CD14-positive monocyte (primary cell): ENCODE measurements at regions not wholly inside any gene's neighbourhood (a gene's known extent, or its start where the extent isn't known, plus 50 kb on each side); places are given as distances from the start of the nearest gene placed in this dataset.

Experiments
- DNase-seq, 3 donors: peaks; one replicate each; pipeline ENCODE4 v3.0.0-alpha.2; 2011 to 2022
- H2AFZ ChIP-seq: 2 replicates; pipeline ENCODE4 v1.6.0; 2012; ENCODE audit warnings: mild to moderate bottlenecking, low read depth, low read length, inconsistent platforms; ENCODE audit not compliant: insufficient read depth, poor library complexity, severe bottlenecking
- H3K27ac ChIP-seq, 2 donors: 1 replicate in 1 of 2; 2 replicates in 1 of 2; pipeline ENCODE4 v1.5.1; 2012 to 2013; ENCODE audit warnings: low read length in 2 of 2, control low read depth in 1 of 2, inconsistent platforms in 1 of 2, low read depth in 1 of 2, mild to moderate bottlenecking in 1 of 2
- H3K27me3 ChIP-seq, 2 donors: one replicate each; pipeline versions ENCODE4 v1.6.0 to v1.6.1; 2011 to 2013; ENCODE audit warnings: low read length in 2 of 2; ENCODE audit not compliant: control insufficient read depth in 2 of 2, insufficient read depth in 2 of 2
- H3K36me3 ChIP-seq, 2 donors: replicated peaks in 1 of 2; 1 replicate in 1 of 2; 2 replicates in 1 of 2; pipeline versions ENCODE4 v1.5.1 to v1.6.1; 2012 to 2013; ENCODE audit warnings: low read length in 2 of 2, control low read depth in 1 of 2, inconsistent platforms in 1 of 2, mild to moderate bottlenecking in 1 of 2; ENCODE audit not compliant: insufficient read depth in 2 of 2, control insufficient read depth in 1 of 2
- H3K4me1 ChIP-seq, 2 donors: 1 replicate in 1 of 2; 2 replicates in 1 of 2; pipeline versions ENCODE4 v1.5.1 to v1.6.1; 2012 to 2013; ENCODE audit warnings: low read length in 2 of 2, control low read depth in 1 of 2, inconsistent platforms in 1 of 2, mild to moderate bottlenecking in 1 of 2, moderate library complexity in 1 of 2; ENCODE audit not compliant: insufficient read depth in 2 of 2, control insufficient read depth in 1 of 2
- H3K4me2 ChIP-seq: replicated peaks from 2 replicates; pipeline ENCODE3; 2012; ENCODE audit warnings: low read length, moderate library complexity, mild to moderate bottlenecking; ENCODE audit not compliant: poor library complexity, severe bottlenecking; ENCODE audit errors: extremely low read depth
- H3K4me3 ChIP-seq, 3 experiments: fragments of 200-600 bp in 1 of 3; sonication (generic) in 1 of 3; replicated peaks in 1 of 3; 1 replicate in 2 of 3; 2 replicates in 1 of 3; pipeline ENCODE4 v1.5.1; 2011 to 2013; ENCODE audit warnings: low read length in 3 of 3, mild to moderate bottlenecking in 3 of 3, control low read depth in 2 of 3, low read depth in 2 of 3, inconsistent platforms in 1 of 3, moderate library complexity in 1 of 3
- H3K79me2 ChIP-seq: 2 replicates; pipeline ENCODE4 v1.6.0; 2012; ENCODE audit warnings: mild to moderate bottlenecking, control low read depth, inconsistent platforms, low read length, moderate library complexity; ENCODE audit not compliant: insufficient read depth
- H3K9ac ChIP-seq: 2 replicates; pipeline ENCODE4 v1.6.0; 2017; ENCODE audit warnings: low read length, mild to moderate bottlenecking; ENCODE audit not compliant: insufficient read depth, poor library complexity, severe bottlenecking
- H3K9me3 ChIP-seq, 2 donors: replicated peaks in 1 of 2; 1 replicate in 1 of 2; 2 replicates in 1 of 2; pipeline versions ENCODE4 v1.5.1 to v1.6.1; 2012 to 2013; ENCODE audit warnings: low read length in 2 of 2, control low read depth in 1 of 2; ENCODE audit not compliant: control insufficient read depth in 1 of 2, insufficient read depth in 1 of 2
- H4K20me1 ChIP-seq: 2 replicates; pipeline ENCODE4 v1.6.0; 2012; ENCODE audit warnings: mild to moderate bottlenecking, low read length, control low read depth, moderate library complexity; ENCODE audit not compliant: insufficient read depth
- H3K27ac Mint-ChIP-seq, 7 donors: one replicate each; pipeline ENCODE4 v1.8.0; 2020; ENCODE audit warnings: mild to moderate bottlenecking in 7 of 7, mixed read lengths in 7 of 7, moderate library complexity in 6 of 7, inconsistent platforms in 2 of 7
- H3K27me3 Mint-ChIP-seq, 3 donors: one replicate each; pipeline ENCODE4 v1.8.0; 2021 to 2022; ENCODE audit warnings: low read depth in 3 of 3, mild to moderate bottlenecking in 3 of 3, mixed read lengths in 3 of 3, moderate library complexity in 3 of 3, inconsistent platforms in 1 of 3
- H3K36me3 Mint-ChIP-seq, 2 donors: one replicate each; pipeline ENCODE4 v1.8.0; 2020; ENCODE audit warnings: mixed read lengths in 2 of 2, inconsistent platforms in 1 of 2, mild to moderate bottlenecking in 1 of 2
- H3K4me1 Mint-ChIP-seq: one replicate; pipeline ENCODE4 v1.8.0; 2020; ENCODE audit warnings: mild to moderate bottlenecking, mixed read lengths
- H3K4me3 Mint-ChIP-seq, 2 donors: one replicate each; pipeline ENCODE4 v1.8.0; 2020; ENCODE audit warnings: mild to moderate bottlenecking in 2 of 2, mixed read lengths in 2 of 2, moderate library complexity in 1 of 2
- H3K9me3 Mint-ChIP-seq, 7 donors: one replicate each; pipeline ENCODE4 v1.8.0; 2020 to 2022; ENCODE audit warnings: mixed read lengths in 7 of 7, mild to moderate bottlenecking in 6 of 7, moderate library complexity in 6 of 7, inconsistent platforms in 2 of 7
- CTCF ChIP-seq: fragments of 200-600 bp; IDR thresholded peaks from one replicate; pipeline ENCODE4 v1.8.0; 2022; ENCODE audit warnings: antibody characterized with exemption, mild to moderate bottlenecking
- WGBS: methylation state at CpG from one replicate; pipeline ENCODE4 v1.1.5; 2013; ENCODE audit warnings: missing lambda C conversion rate; ENCODE audit not compliant: insufficient coverage; 5-methylcytosine and 5-hydroxymethylcytosine counted together
- intact Hi-C, 2 donors: fragments of 100-400 bp; cut with micrococcal nuclease; formaldehyde crosslinking; loops; one replicate each; pipeline versions ENCODE4 v1.15.0 to v1.15.1; 2023

GRCh38 chr12:114588061-114588460, 95.9 kb downstream of the TBX3 start:
- H3K27me3 ChIP-seq = no peaks in the 10 kb centered on the region
- no peak for TF ChIP-seq CTCF
- no peak overlapping the region for H3K4me3 ChIP-seq
- no peaks in the 10 kb centered on the region for H3K79me2 ChIP-seq
- no peak overlapping the region for H2AFZ ChIP-seq
- H3K4me1 ChIP-seq = no peaks in the 10 kb centered on the region
- H3K36me3 ChIP-seq = no peaks in the 10 kb centered on the region
- peaks cover 0 to 5% of the 10 kb centered on the region in 2 donors for H3K9me3 ChIP-seq
- H4K20me1 ChIP-seq = no peaks in the 10 kb centered on the region
- Mint-ChIP-seq H3K27me3 (peaks cover 0 to 8% (median 1%) of the 10 kb centered on the region in 3 donors), H3K4me3 (no peak overlapping the region), H3K36me3 (no peaks in the 10 kb centered on the region), H3K4me1 (no peaks in the 10 kb centered on the region), H3K27ac (peak overlapping the region in 1 of 7 donors; percentile 63), H3K9me3 (peaks cover 0 to 12% (median 11%) of the 10 kb centered on the region in 7 donors)
- DNase-seq = no peak
- no peak overlapping the region for H3K27ac ChIP-seq
- 85% methylated on average over 3 of the region's 7 CpGs for WGBS
- intact Hi-C loops = no loop called here
- H3K9ac ChIP-seq = no peak overlapping the region
- no peak overlapping the region for H3K4me2 ChIP-seq

- no CpG with 5 or more reads among the region's 2 CpGs for WGBS
- no peaks in the 10 kb centered on the region for H3K79me2 ChIP-seq
- H3K4me1 ChIP-seq = no peaks in the 10 kb centered on the region
- H3K4me1 Mint-ChIP-seq = no peaks in the 10 kb centered on the region
- no peak for TF ChIP-seq CTCF
- peak overlapping the region in 1 of 7 donors; percentile 31 for H3K27ac Mint-ChIP-seq
- no peak overlapping the region for H3K4me3 Mint-ChIP-seq
- DNase-seq = no peak
- H3K9ac ChIP-seq = no peak overlapping the region
- H3K27me3 ChIP-seq = no peaks in the 10 kb centered on the region
- H3K9me3 Mint-ChIP-seq = peaks cover 0 to 6% (median 2%) of the 10 kb centered on the region in 7 donors
- H3K36me3 Mint-ChIP-seq = no peaks in the 10 kb centered on the region
- H3K4me3 ChIP-seq = no peak overlapping the region
- intact Hi-C loops = no loop called here
- H2AFZ ChIP-seq = no peak overlapping the region
- peaks cover 4 to 6% (median 4%) of the 10 kb centered on the region in 3 donors for H3K27me3 Mint-ChIP-seq
- H3K4me2 ChIP-seq = no peak overlapping the region
- H3K9me3 ChIP-seq = no peaks in the 10 kb centered on the region
- no peak overlapping the region for H3K27ac ChIP-seq
- H4K20me1 ChIP-seq = no peaks in the 10 kb centered on the region
- H3K36me3 ChIP-seq = no peaks in the 10 kb centered on the region
Observed at GRCh38 chr12:114580306-114580705, 103.7 kb downstream of the TBX3 start.
